PC-9 (cell line): ENCODE measurements at regions not wholly inside any gene's neighbourhood (a gene's known extent, or its start where the extent isn't known, plus 50 kb on each side); places are given as distances from the start of the nearest gene placed in this dataset.

Experiments
- BruUV-seq: library from RNA; stranded (reverse); fragments of 400-500 nt; replicated peaks from 2 replicates; lab custom pipeline; 2021; lab: Mats Ljungman, UMichigan
- CTCF ChIA-PET: fragments of 300-600 bp; sonication (Branson Sonifier 250); formaldehyde crosslinking; loops from one replicate; lab custom pipeline; 2022; ENCODE audit warnings: antibody characterized with exemption; lab: Charles Lee
- POLR2A ChIA-PET: fragments of 300-600 bp; sonication (Branson Sonifier 250); formaldehyde crosslinking; loops from one replicate; lab custom pipeline; 2022; ENCODE audit warnings: antibody characterized with exemption; ENCODE audit not compliant: unreplicated experiment; lab: Charles Lee
- DNase-seq, 2 experiments: peaks; one replicate each; pipeline versions ENCODE4 v3.0.0 to v3.0.0-alpha.2; 2015 to 2022; ENCODE audit warnings: mixed read lengths in 1 of 2
- H2AFZ ChIP-seq: fragments of 200-600 bp; sonication (generic); 2 replicates; pipeline ENCODE4 v1.8.1; 2017; ENCODE audit warnings: antibody characterized with exemption
- H3F3A ChIP-seq: fragments of 200-600 bp; sonication (generic); 2 replicates; pipeline ENCODE4 v1.8.1; 2017; ENCODE audit warnings: antibody characterized with exemption, mild to moderate bottlenecking, low read depth; ENCODE audit not compliant: insufficient read depth
- H3K27ac ChIP-seq: fragments of 200-600 bp; sonication (generic); 2 replicates; pipeline ENCODE4 v1.6.1; 2016; ENCODE audit warnings: mixed run types
- H3K27me3 ChIP-seq: fragments of 200-600 bp; sonication (generic); 2 replicates; pipeline ENCODE4 v1.6.1; 2016; ENCODE audit warnings: low read depth, mixed run types; ENCODE audit not compliant: insufficient read depth
- H3K36me3 ChIP-seq: fragments of 200-600 bp; sonication (generic); 2 replicates; pipeline ENCODE4 v1.6.1; 2016; ENCODE audit warnings: low read depth, mixed run types
- H3K4me1 ChIP-seq: fragments of 200-600 bp; sonication (generic); replicated peaks from 2 replicates; pipeline ENCODE4 v1.6.1; 2016; ENCODE audit warnings: mixed run types; ENCODE audit not compliant: insufficient read depth
- H3K4me2 ChIP-seq: fragments of 200-600 bp; sonication (generic); 2 replicates; pipeline ENCODE4 v1.6.1; 2017; ENCODE audit warnings: mixed run types
- H3K4me3 ChIP-seq: fragments of 200-600 bp; sonication (generic); 2 replicates; pipeline ENCODE4 v1.6.1; 2016; ENCODE audit warnings: mixed run types
- H3K79me2 ChIP-seq: fragments of 200-600 bp; sonication (generic); 2 replicates; pipeline ENCODE4 v1.6.1; 2017; ENCODE audit warnings: low read depth, mixed run types
- H3K9me2 ChIP-seq: fragments of 200-600 bp; sonication (generic); 2 replicates; pipeline ENCODE4 v1.8.1; 2017; ENCODE audit warnings: mild to moderate bottlenecking; ENCODE audit not compliant: insufficient read depth
- H3K9me3 ChIP-seq: fragments of 200-600 bp; sonication (generic); 2 replicates; pipeline ENCODE4 v1.8.1; 2016; ENCODE audit warnings: low read depth; ENCODE audit not compliant: insufficient read depth
- H4K20me1 ChIP-seq: fragments of 200-600 bp; sonication (generic); 2 replicates; pipeline ENCODE4 v1.8.1; 2017; ENCODE audit not compliant: insufficient read depth
- CTCF ChIP-seq: fragments of 200-600 bp; sonication (generic); conservative IDR thresholded peaks from 2 replicates; pipeline ENCODE4 v1.6.1; 2017; ENCODE audit warnings: mixed run types, antibody characterized with exemption, mild to moderate bottlenecking, moderate library complexity
- EZH2 ChIP-seq: fragments of 200-600 bp; sonication (generic); IDR thresholded peaks from 2 replicates; pipeline ENCODE4 v1.8.0; 2017; ENCODE audit warnings: antibody characterized with exemption, low read depth
- intact Hi-C: fragments of 100-400 bp; cut with micrococcal nuclease; formaldehyde crosslinking; loops from one replicate; pipeline ENCODE4 v1.10.0; 2022; ENCODE audit not compliant: unreplicated experiment

GRCh38 chr11:133654630-133655212 lies 122.4 kb upstream of the OPCML start:
- H3K79me2 ChIP-seq: no peaks in the 10 kb centered on the region
- H3K9me3 ChIP-seq: no peaks in the 10 kb centered on the region
- no peaks in the 10 kb centered on the region for H4K20me1 ChIP-seq
- no TSS peak for BruUV-seq
- no peak for TF ChIP-seq CTCF
- TF ChIP-seq EZH2: no peak
- no peak overlapping the region for H3K4me2 ChIP-seq
- peaks cover 62% of the 10 kb centered on the region for H3K27me3 ChIP-seq
- ChIA-PET POLR2A (no interaction called here), CTCF (no interaction called here)
- H3K4me1 ChIP-seq: no peaks in the 10 kb centered on the region
- no peaks in the 10 kb centered on the region for H3K9me2 ChIP-seq
- no peak overlapping the region for H3K27ac ChIP-seq
- H2AFZ ChIP-seq: no peak overlapping the region
- intact Hi-C loops: no loop called here
- H3K36me3 ChIP-seq: no peaks in the 10 kb centered on the region
- H3K4me3 ChIP-seq: no peak overlapping the region
- no peak for DNase-seq
- H3F3A ChIP-seq: no peaks in the 10 kb centered on the region

DNA sequence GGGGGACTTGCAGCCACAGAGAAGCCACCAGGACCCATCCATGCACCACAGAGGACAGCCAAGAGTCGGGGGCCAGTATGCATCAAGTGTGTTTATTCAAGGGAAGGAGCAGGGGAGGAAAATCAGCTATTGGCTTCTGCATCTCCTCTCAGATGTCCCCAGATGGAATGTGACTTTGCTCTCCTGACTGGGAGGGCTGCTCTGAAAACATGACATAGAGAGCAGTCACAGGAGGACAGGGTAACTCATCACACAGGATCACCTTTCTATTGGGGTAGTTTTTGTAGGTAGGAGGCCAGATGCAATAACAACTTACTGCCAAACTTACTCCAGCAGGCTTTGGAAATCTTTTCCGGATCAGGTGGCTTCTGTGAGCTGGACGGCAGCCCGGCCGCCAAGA lies 121.0 kb upstream of the OPCML start:
- ChIA-PET POLR2A (no interaction called here), CTCF (no interaction called here)
- H3K9me3 ChIP-seq: no peaks in the 10 kb centered on the region
- H3K4me1 ChIP-seq: no peaks in the 10 kb centered on the region
- intact Hi-C loops: no loop called here
- H3K4me3 ChIP-seq: no peak overlapping the region
- no peak overlapping the region for H3K4me2 ChIP-seq
- no TSS peak for BruUV-seq
- H4K20me1 ChIP-seq: no peaks in the 10 kb centered on the region
- no peaks in the 10 kb centered on the region for H3F3A ChIP-seq
- no peaks in the 10 kb centered on the region for H3K9me2 ChIP-seq
- H3K36me3 ChIP-seq: no peaks in the 10 kb centered on the region
- H2AFZ ChIP-seq: no peak overlapping the region
- peaks cover 71% of the 10 kb centered on the region for H3K27me3 ChIP-seq
- no peaks in the 10 kb centered on the region for H3K79me2 ChIP-seq
- no peak for TF ChIP-seq CTCF
- TF ChIP-seq EZH2: no peak
- DNase-seq: no peak
- H3K27ac ChIP-seq: no peak overlapping the region

DNA sequence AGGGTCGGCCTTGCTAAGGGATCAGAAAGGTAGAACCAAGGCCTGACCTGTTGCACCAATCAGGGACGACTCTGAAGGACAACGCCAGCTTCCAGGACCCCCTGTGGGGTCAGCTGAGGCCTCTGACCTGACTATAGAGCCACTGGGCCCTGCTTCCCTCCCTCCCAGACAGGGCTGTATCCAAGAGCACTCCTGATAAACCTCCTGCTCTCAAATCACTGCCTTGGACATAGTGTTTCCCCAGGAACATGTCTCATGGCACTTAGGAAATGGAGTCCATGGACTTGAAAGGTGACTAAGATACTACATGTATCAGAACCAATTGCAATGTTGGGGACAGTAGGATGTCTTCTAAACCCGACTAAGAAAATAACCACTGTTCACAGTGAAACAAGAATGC lies 117.8 kb upstream of the OPCML start:
- no peaks in the 10 kb centered on the region for H3K36me3 ChIP-seq
- H3K4me2 ChIP-seq: no peak overlapping the region
- CTCF ChIA-PET: no interaction called here
- H3K9me2 ChIP-seq: no peaks in the 10 kb centered on the region
- no peak overlapping the region for H3K27ac ChIP-seq
- no peaks in the 10 kb centered on the region for H4K20me1 ChIP-seq
- no peaks in the 10 kb centered on the region for H3K9me3 ChIP-seq
- BruUV-seq: no TSS peak
- no peak for DNase-seq
- intact Hi-C loops: no loop called here
- no peak overlapping the region for H2AFZ ChIP-seq
- TF ChIP-seq EZH2: no peak
- TF ChIP-seq CTCF: no peak
- no peaks in the 10 kb centered on the region for H3F3A ChIP-seq
- peaks cover 69% of the 10 kb centered on the region for H3K27me3 ChIP-seq
- H3K4me3 ChIP-seq: no peak overlapping the region
- H3K4me1 ChIP-seq: no peaks in the 10 kb centered on the region
- no peaks in the 10 kb centered on the region for H3K79me2 ChIP-seq
- POLR2A ChIA-PET: no interaction called here
